OCI-LY1 (cell line): ENCODE measurements at regions not wholly inside any gene's neighbourhood (a gene's known extent, or its start where the extent isn't known, plus 50 kb on each side); places are given as distances from the start of the nearest gene placed in this dataset.

ENCODE experiments used
- EZH2 ChIP-seq: fragments of 200-600 bp; sonication (generic), shearing (Covaris generic); IDR thresholded peaks from 2 replicates; pipeline ENCODE4 v1.8.0; 2017; ENCODE audit warnings: borderline replicate concordance, mixed run types, mild to moderate bottlenecking, antibody characterized with exemption, low read length, moderate library complexity, mixed read lengths
- TF ChIP-seq, protein P1 (sequence below): fragments of 200-600 bp; sonication (generic), shearing (Covaris generic); IDR thresholded peaks from 2 replicates; pipeline ENCODE4 v1.5.1; 2017; ENCODE audit warnings: mild to moderate bottlenecking, antibody characterized with exemption, low read length, moderate library complexity, mixed read lengths

DNA sequence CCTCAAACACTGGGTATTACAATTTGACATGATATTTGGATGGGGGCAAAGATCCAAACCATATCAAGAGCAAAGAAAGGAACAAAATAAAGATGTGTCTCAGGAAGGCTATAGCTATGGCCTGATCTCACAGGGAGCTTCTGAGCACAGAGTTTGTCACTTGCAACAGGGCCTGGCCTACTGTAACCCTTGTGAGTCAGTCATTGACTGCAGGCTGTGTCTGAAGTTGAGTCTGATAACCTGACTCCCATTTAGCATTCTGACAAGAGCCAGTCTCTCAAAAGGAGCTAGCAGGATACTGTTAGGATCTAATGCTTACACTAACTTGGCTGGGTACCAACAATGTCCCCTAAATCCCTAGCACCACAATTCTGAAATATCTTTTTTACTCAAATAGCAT is 612.5 kb upstream of the TECRL start:
- TF ChIP-seq EZH2 = no peak
- TF ChIP-seq, protein P1, sequence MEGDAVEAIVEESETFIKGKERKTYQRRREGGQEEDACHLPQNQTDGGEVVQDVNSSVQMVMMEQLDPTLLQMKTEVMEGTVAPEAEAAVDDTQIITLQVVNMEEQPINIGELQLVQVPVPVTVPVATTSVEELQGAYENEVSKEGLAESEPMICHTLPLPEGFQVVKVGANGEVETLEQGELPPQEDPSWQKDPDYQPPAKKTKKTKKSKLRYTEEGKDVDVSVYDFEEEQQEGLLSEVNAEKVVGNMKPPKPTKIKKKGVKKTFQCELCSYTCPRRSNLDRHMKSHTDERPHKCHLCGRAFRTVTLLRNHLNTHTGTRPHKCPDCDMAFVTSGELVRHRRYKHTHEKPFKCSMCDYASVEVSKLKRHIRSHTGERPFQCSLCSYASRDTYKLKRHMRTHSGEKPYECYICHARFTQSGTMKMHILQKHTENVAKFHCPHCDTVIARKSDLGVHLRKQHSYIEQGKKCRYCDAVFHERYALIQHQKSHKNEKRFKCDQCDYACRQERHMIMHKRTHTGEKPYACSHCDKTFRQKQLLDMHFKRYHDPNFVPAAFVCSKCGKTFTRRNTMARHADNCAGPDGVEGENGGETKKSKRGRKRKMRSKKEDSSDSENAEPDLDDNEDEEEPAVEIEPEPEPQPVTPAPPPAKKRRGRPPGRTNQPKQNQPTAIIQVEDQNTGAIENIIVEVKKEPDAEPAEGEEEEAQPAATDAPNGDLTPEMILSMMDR = no peak
